ENCODE measurements at regions not wholly inside any gene's neighbourhood (a gene's known extent, or its start where the extent isn't known, plus 50 kb on each side); places are given as distances from the start of the nearest gene placed in this dataset.
A peak's percentile ranks its signal among the peaks of the same experiment; 100 is the strongest.

GRCh38 chr21:38660333-38661196 is 145.2 kb upstream of the ETS2 start:
- DNase-seq = peak in 1 of 2 experiments; percentile 21

GRCh38 chr21:38661197-38661871 is 144.4 kb upstream of the ETS2 start:
- peak; percentile 25 to 26 for DNase-seq

- DNase-seq = no peak
Observed at GRCh38 chr21:38661889-38662568, 143.7 kb upstream of the ETS2 start.

- DNase-seq = no peak
Observed at GRCh38 chr21:38663282-38663681, 142.4 kb upstream of the ETS2 start.

GRCh38 chr21:38664315-38664714 is 141.4 kb upstream of the ETS2 start:
- no peak for DNase-seq

- DNase-seq = no peak
Observed at GRCh38 chr21:38664841-38665240, 140.9 kb upstream of the ETS2 start.

- DNase-seq = no peak
Observed at GRCh38 chr21:38667291-38667870, 138.3 kb upstream of the ETS2 start.

GRCh38 chr21:38668067-38668466 is 137.7 kb upstream of the ETS2 start:
- no peak for DNase-seq

GRCh38 chr21:38668541-38668940 is 137.2 kb upstream of the ETS2 start:
- DNase-seq = no peak

- DNase-seq = no peak
Observed at GRCh38 chr21:38669186-38669585, 136.5 kb upstream of the ETS2 start.

- no peak for DNase-seq
Observed at GRCh38 chr21:38670861-38671260, 134.9 kb upstream of the ETS2 start.

- DNase-seq = no peak
Observed at GRCh38 chr21:38671773-38672172, 134.0 kb upstream of the ETS2 start.

- no peak for DNase-seq
Observed at GRCh38 chr21:38675182-38675824, 130.4 kb upstream of the ETS2 start.

- DNase-seq = no peak
Observed at GRCh38 chr21:38678827-38679226, 126.9 kb upstream of the ETS2 start.

GRCh38 chr21:38679534-38679933 is 126.2 kb upstream of the ETS2 start:
- DNase-seq = no peak

GRCh38 chr21:38680401-38680800 is 125.3 kb upstream of the ETS2 start:
- no peak for DNase-seq

GRCh38 chr21:38683222-38683621 is 122.5 kb upstream of the ETS2 start:
- no peak for DNase-seq

GRCh38 chr21:38688068-38688467 is 117.7 kb upstream of the ETS2 start:
- DNase-seq = no peak

GRCh38 chr21:38691631-38692030 is 114.1 kb upstream of the ETS2 start:
- DNase-seq = no peak

- DNase-seq = no peak
Observed at GRCh38 chr21:38696579-38696978, 109.2 kb upstream of the ETS2 start.

GRCh38 chr21:38699048-38699447 is 106.7 kb upstream of the ETS2 start:
- no peak for DNase-seq

- DNase-seq = no peak
Observed at GRCh38 chr21:38702196-38702595, 103.5 kb upstream of the ETS2 start.

GRCh38 chr21:38709876-38710275 is 95.9 kb upstream of the ETS2 start:
- DNase-seq = no peak
